Neural progenitor cell (in vitro differentiated cells): ENCODE measurements at regions not wholly inside any gene's neighbourhood (a gene's known extent, or its start where the extent isn't known, plus 50 kb on each side); places are given as distances from the start of the nearest gene placed in this dataset.

ENCODE experiments used
- DNase-seq: peaks from one replicate; pipeline ENCODE4 v3.0.0-alpha.2; 2016; ENCODE audit warnings: low spot score
- H2AFZ ChIP-seq: fragments of 200-600 bp; sonication (generic); replicated peaks from 2 replicates; pipeline ENCODE4 v1.6.1; 2016; ENCODE audit warnings: antibody characterized with exemption
- H3F3A ChIP-seq: fragments of 200-600 bp; sonication (generic); 2 replicates; pipeline ENCODE4 v1.6.1; 2016; ENCODE audit warnings: antibody characterized with exemption, low read depth
- H3K27ac ChIP-seq: fragments of 200-600 bp; sonication (generic); 2 replicates; pipeline ENCODE4 v1.5.1; 2016; ENCODE audit warnings: mild to moderate bottlenecking
- H3K27me3 ChIP-seq: fragments of 200-600 bp; sonication (generic); 2 replicates; pipeline ENCODE4 v1.6.1; 2016; ENCODE audit warnings: mild to moderate bottlenecking, moderate library complexity
- H3K36me3 ChIP-seq: fragments of 200-600 bp; sonication (generic); 2 replicates; pipeline ENCODE4 v1.5.1; 2016
- H3K4me1 ChIP-seq: fragments of 200-600 bp; sonication (generic); 2 replicates; pipeline ENCODE4 v1.6.1; 2016; ENCODE audit warnings: mixed run types
- H3K4me2 ChIP-seq: fragments of 200-600 bp; sonication (generic); 2 replicates; pipeline ENCODE4 v1.6.1; 2016
- H3K4me3 ChIP-seq: fragments of 200-600 bp; sonication (generic); 2 replicates; pipeline ENCODE4 v1.5.1; 2016
- H3K79me2 ChIP-seq: fragments of 200-600 bp; sonication (generic); 2 replicates; pipeline ENCODE4 v1.6.1; 2016; ENCODE audit warnings: low read depth
- H3K9ac ChIP-seq: fragments of 200-600 bp; sonication (generic); 2 replicates; pipeline ENCODE4 v1.6.1; 2016
- H3K9me3 ChIP-seq: fragments of 200-600 bp; sonication (generic); 2 replicates; pipeline ENCODE4 v1.5.1; 2016; ENCODE audit warnings: low read depth
- H4K20me1 ChIP-seq: fragments of 200-600 bp; sonication (generic); 2 replicates; pipeline ENCODE4 v1.6.1; 2016; ENCODE audit warnings: low read depth
- H3K27ac Mint-ChIP-seq: 3 replicates; pipeline ENCODE4 v1.8.0; 2021; ENCODE audit warnings: mixed read lengths
- H3K27me3 Mint-ChIP-seq: 2 replicates; pipeline ENCODE4 v1.8.0; 2022; ENCODE audit warnings: low read depth, mild to moderate bottlenecking, inconsistent platforms, moderate library complexity, mixed read lengths; ENCODE audit not compliant: insufficient read depth
- H3K36me3 Mint-ChIP-seq: 3 replicates; pipeline ENCODE4 v1.8.0; 2021; ENCODE audit warnings: mixed read lengths
- H3K4me1 Mint-ChIP-seq: 3 replicates; pipeline ENCODE4 v1.8.0; 2021; ENCODE audit warnings: mixed read lengths
- H3K4me3 Mint-ChIP-seq: 3 replicates; pipeline ENCODE4 v1.8.0; 2021; ENCODE audit warnings: mild to moderate bottlenecking, moderate library complexity, mixed read lengths
- H3K9me3 Mint-ChIP-seq: 3 replicates; pipeline ENCODE4 v1.8.0; 2020; ENCODE audit warnings: mixed read lengths
- CTCF ChIP-seq: fragments of 200-600 bp; sonication (generic); IDR thresholded peaks from 2 replicates; pipeline ENCODE4 v1.5.1; 2017; ENCODE audit warnings: antibody characterized with exemption, mild to moderate bottlenecking
- EZH2 ChIP-seq: fragments of 200-600 bp; sonication (generic); IDR thresholded peaks from 2 replicates; pipeline ENCODE4 v1.6.1; 2017; ENCODE audit warnings: antibody characterized with exemption, mild to moderate bottlenecking, moderate library complexity
- EZH2phosphoT487 ChIP-seq: fragments of 200-600 bp; sonication (generic); IDR thresholded peaks from 2 replicates; pipeline ENCODE4 v1.6.1; 2017; ENCODE audit warnings: antibody characterized with exemption

- no peak overlapping the region for H3K27ac ChIP-seq
- H3K27me3 Mint-ChIP-seq, result no peaks in the 10 kb centered on the region
Measured at GRCh38 chr1:208820580-208821212, 576.5 kb upstream of the PLXNA2 start.

GRCh38 chr1:208821939-208822338 lies 577.8 kb upstream of the PLXNA2 start:
- no peaks in the 10 kb centered on the region for H3K9me3 Mint-ChIP-seq
- DNase-seq, result no peak
- TF ChIP-seq CTCF, result no peak
- no peak for TF ChIP-seq EZH2
- TF ChIP-seq EZH2phosphoT487, result no peak
- no peak overlapping the region for H2AFZ ChIP-seq
- no peaks in the 10 kb centered on the region for H3K79me2 ChIP-seq
- no peak overlapping the region for H3K27ac ChIP-seq
- H3F3A ChIP-seq, result no peaks in the 10 kb centered on the region
- no peaks in the 10 kb centered on the region for H3K27me3 Mint-ChIP-seq
- no peaks in the 10 kb centered on the region for H4K20me1 ChIP-seq
- H3K9me3 ChIP-seq, result no peaks in the 10 kb centered on the region
- H3K4me1 Mint-ChIP-seq, result no peaks in the 10 kb centered on the region
- H3K27me3 ChIP-seq, result no peaks in the 10 kb centered on the region
- H3K9ac ChIP-seq, result no peak overlapping the region
- no peaks in the 10 kb centered on the region for H3K36me3 Mint-ChIP-seq
- no peak overlapping the region for H3K4me3 ChIP-seq
- H3K4me2 ChIP-seq, result no peak overlapping the region
- H3K4me3 Mint-ChIP-seq, result no peak overlapping the region
- H3K4me1 ChIP-seq, result no peaks in the 10 kb centered on the region
- H3K36me3 ChIP-seq, result no peaks in the 10 kb centered on the region
- no peak overlapping the region for H3K27ac Mint-ChIP-seq

More at GRCh38 chr1:208820580-208821212, 576.5 kb upstream of the PLXNA2 start:
- no peak overlapping the region for H3K9ac ChIP-seq
- no peaks in the 10 kb centered on the region for H3K36me3 ChIP-seq
- no peaks in the 10 kb centered on the region for H3K36me3 Mint-ChIP-seq
- H3K4me3 Mint-ChIP-seq, result no peak overlapping the region
- no peaks in the 10 kb centered on the region for H3F3A ChIP-seq
- H3K27me3 ChIP-seq, result no peaks in the 10 kb centered on the region
- H3K79me2 ChIP-seq, result no peaks in the 10 kb centered on the region
- no peak for TF ChIP-seq CTCF
- no peak for TF ChIP-seq EZH2
- TF ChIP-seq EZH2phosphoT487, result no peak
- no peak overlapping the region for H2AFZ ChIP-seq
- H3K9me3 Mint-ChIP-seq, result no peaks in the 10 kb centered on the region
- H3K27ac Mint-ChIP-seq, result no peak overlapping the region
- H3K9me3 ChIP-seq, result no peaks in the 10 kb centered on the region
- no peaks in the 10 kb centered on the region for H3K4me1 ChIP-seq
- H3K4me2 ChIP-seq, result no peak overlapping the region
- H4K20me1 ChIP-seq, result no peaks in the 10 kb centered on the region
- no peak overlapping the region for H3K4me3 ChIP-seq
- no peak for DNase-seq
- no peaks in the 10 kb centered on the region for H3K4me1 Mint-ChIP-seq

GRCh38 chr1:208825300-208825699 lies 581.1 kb upstream of the PLXNA2 start:
- Histone ChIP-seq H4K20me1 (no peaks in the 10 kb centered on the region), H3K27me3 (no peaks in the 10 kb centered on the region), H3K4me3 (no peak overlapping the region), H3K4me2 (no peak overlapping the region), H3K9me3 (no peaks in the 10 kb centered on the region), H3K27ac (no peak overlapping the region), H3K36me3 (no peaks in the 10 kb centered on the region), H2AFZ (no peak overlapping the region), H3K79me2 (no peaks in the 10 kb centered on the region), H3F3A (no peaks in the 10 kb centered on the region), H3K9ac (no peak overlapping the region), H3K4me1 (peaks cover 14% of the 10 kb centered on the region)
- Mint-ChIP-seq H3K9me3 (no peaks in the 10 kb centered on the region), H3K4me1 (no peaks in the 10 kb centered on the region), H3K27me3 (no peaks in the 10 kb centered on the region), H3K4me3 (no peak overlapping the region), H3K27ac (no peak overlapping the region), H3K36me3 (no peaks in the 10 kb centered on the region)
- DNase-seq, result no peak
- TF ChIP-seq EZH2, result no peak
- TF ChIP-seq CTCF, result no peak
- no peak for TF ChIP-seq EZH2phosphoT487
